B cell (primary cell): ENCODE measurements at regions not wholly inside any gene's neighbourhood (a gene's known extent, or its start where the extent isn't known, plus 50 kb on each side); places are given as distances from the start of the nearest gene placed in this dataset.

Source experiments
- EZH2 ChIP-seq: IDR thresholded peaks from 2 replicates; pipeline ENCODE4 v1.6.1; 2012; ENCODE audit warnings: borderline replicate concordance, low read depth, mild to moderate bottlenecking, moderate library complexity, low read length; ENCODE audit not compliant: insufficient read depth, poor library complexity, severe bottlenecking
- TF ChIP-seq, protein P1 (sequence below): fragments of 200-600 bp; IDR thresholded peaks from one replicate; pipeline ENCODE4 v1.8.0; 2022; ENCODE audit warnings: antibody characterized with exemption, mild to moderate bottlenecking

DNA sequence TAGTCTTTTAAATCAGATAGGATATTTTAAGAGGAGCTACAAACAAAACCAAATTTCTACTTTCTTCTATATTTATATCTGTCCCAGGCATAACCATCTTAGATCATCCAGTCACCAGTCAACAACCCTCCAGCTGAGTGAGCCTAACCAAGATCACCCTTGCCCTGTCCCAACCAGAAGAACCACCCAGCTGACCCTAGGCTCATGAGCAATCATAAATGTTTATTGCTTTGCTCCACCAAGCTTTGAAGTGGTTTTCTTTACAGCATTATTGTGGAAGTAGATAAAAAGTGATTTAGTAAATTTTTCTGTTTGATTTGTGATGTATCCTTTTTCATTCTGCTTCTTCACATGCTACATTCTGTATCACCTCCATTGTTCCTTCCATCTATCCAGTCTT, 167.2 kb upstream of the PIEZO2 start:
- TF ChIP-seq, protein P1, sequence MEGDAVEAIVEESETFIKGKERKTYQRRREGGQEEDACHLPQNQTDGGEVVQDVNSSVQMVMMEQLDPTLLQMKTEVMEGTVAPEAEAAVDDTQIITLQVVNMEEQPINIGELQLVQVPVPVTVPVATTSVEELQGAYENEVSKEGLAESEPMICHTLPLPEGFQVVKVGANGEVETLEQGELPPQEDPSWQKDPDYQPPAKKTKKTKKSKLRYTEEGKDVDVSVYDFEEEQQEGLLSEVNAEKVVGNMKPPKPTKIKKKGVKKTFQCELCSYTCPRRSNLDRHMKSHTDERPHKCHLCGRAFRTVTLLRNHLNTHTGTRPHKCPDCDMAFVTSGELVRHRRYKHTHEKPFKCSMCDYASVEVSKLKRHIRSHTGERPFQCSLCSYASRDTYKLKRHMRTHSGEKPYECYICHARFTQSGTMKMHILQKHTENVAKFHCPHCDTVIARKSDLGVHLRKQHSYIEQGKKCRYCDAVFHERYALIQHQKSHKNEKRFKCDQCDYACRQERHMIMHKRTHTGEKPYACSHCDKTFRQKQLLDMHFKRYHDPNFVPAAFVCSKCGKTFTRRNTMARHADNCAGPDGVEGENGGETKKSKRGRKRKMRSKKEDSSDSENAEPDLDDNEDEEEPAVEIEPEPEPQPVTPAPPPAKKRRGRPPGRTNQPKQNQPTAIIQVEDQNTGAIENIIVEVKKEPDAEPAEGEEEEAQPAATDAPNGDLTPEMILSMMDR, result no peak
- no peak for TF ChIP-seq EZH2
